Lower leg skin (tissue), 3 donors: ENCODE measurements at regions not wholly inside any gene's neighbourhood (a gene's known extent, or its start where the extent isn't known, plus 50 kb on each side); places are given as distances from the start of the nearest gene placed in this dataset.

ENCODE experiments used
- POLR2A ChIP-seq, 2 donors: fragments of 450-650 bp; IDR thresholded peaks; one replicate each; pipeline ENCODE4 v1.6.1; 2016 to 2017; ENCODE audit warnings: antibody characterized with exemption in 2 of 2, mild to moderate bottlenecking in 1 of 2, moderate library complexity in 1 of 2
- TF ChIP-seq, protein P1 (sequence below), 3 donors: fragments of 450-650 bp; IDR thresholded peaks; one replicate each; pipeline ENCODE4 v1.5.1; 2016; ENCODE audit warnings: antibody characterized with exemption in 3 of 3, mild to moderate bottlenecking in 3 of 3, moderate library complexity in 2 of 3

DNA sequence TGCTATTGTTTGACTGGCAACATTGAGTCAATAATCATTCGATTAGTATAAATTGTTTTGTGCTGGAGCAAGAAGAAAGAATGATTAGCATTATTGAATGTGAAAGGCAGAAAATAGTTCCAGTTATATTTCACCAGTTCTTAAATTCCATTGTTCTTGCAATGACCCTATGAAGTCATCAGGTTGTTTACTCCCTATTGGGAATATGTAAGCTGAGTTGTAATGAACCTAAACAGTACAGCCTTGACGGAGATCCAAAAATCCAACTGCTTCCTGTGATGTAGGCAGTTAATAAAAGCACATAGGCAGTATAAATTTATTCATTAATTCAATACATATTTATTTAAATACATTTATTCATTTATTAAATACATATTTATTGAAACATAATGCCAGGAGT lies 947.5 kb downstream of the PCDH7 start:
- TF ChIP-seq, protein P1, sequence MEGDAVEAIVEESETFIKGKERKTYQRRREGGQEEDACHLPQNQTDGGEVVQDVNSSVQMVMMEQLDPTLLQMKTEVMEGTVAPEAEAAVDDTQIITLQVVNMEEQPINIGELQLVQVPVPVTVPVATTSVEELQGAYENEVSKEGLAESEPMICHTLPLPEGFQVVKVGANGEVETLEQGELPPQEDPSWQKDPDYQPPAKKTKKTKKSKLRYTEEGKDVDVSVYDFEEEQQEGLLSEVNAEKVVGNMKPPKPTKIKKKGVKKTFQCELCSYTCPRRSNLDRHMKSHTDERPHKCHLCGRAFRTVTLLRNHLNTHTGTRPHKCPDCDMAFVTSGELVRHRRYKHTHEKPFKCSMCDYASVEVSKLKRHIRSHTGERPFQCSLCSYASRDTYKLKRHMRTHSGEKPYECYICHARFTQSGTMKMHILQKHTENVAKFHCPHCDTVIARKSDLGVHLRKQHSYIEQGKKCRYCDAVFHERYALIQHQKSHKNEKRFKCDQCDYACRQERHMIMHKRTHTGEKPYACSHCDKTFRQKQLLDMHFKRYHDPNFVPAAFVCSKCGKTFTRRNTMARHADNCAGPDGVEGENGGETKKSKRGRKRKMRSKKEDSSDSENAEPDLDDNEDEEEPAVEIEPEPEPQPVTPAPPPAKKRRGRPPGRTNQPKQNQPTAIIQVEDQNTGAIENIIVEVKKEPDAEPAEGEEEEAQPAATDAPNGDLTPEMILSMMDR (IDR thresholded peaks at IDR 0.05), result no peak
- no peak for TF ChIP-seq POLR2A (IDR thresholded peaks at IDR 0.05)
